NB4 (cell line): ENCODE measurements at regions not wholly inside any gene's neighbourhood (a gene's known extent, or its start where the extent isn't known, plus 50 kb on each side); places are given as distances from the start of the nearest gene placed in this dataset.

Experiments
- DNase-seq: peaks from one replicate; pipeline ENCODE4 v3.0.0; 2010; ENCODE audit warnings: low read depth
- H3K4me3 ChIP-seq: one replicate; pipeline ENCODE4 v1.5.1; 2011; ENCODE audit warnings: mild to moderate bottlenecking, low read depth, low read length, moderate library complexity
- CTCF ChIP-seq: IDR thresholded peaks from one replicate; pipeline ENCODE4 v1.5.1; 2012; ENCODE audit warnings: low read depth, low read length
- MYC ChIP-seq: IDR thresholded peaks from 2 replicates; pipeline ENCODE4 v1.6.1; 2011; ENCODE audit warnings: low read depth, low read length
- POLR2A ChIP-seq: IDR thresholded peaks from 2 replicates; pipeline ENCODE4 v1.6.1; 2011; ENCODE audit warnings: mild to moderate bottlenecking; ENCODE audit not compliant: insufficient read length; ENCODE audit errors: extremely low read depth
- TF ChIP-seq, protein P1 (sequence below): IDR thresholded peaks from 2 replicates; pipeline ENCODE4 v1.6.1; 2011; ENCODE audit warnings: low read depth, low read length

DNA sequence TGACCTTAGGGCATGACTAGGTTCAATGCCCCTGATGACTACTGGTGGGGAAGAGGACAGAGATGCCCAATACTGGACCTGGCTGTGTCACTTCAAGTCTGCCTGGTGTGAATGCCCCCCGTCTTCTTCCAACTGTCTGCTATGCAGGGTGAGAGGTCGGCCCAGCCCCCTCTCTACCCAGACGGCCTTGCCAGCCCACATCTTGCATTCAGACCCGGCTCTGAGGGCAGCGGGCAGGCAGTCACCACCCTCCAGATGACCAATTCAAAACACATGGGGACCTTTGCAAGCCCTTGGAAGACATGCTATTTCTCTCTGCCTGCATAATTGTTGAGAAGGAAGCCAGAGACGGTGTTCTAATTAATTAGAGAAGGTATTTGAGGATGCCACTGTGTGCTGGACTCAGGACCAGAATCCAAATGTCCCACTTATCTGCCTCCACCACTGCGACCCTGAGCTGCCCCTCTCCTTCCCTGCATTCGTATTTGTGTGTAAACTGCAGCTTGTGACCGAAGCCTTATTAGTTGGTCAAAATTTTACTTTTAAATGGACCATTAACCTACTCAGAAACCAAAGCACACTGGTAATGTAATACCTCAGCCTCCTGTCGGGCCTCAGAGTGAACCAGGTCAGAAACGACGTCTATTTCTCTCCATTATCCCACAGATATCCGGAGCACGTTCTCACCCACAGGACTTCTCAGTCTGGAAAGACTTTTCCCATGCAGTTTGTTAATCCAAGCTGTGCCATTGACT lies 407.0 kb downstream of the ZNF536 start:
- DNase-seq: no peak
- H3K4me3 ChIP-seq: no peak overlapping the region
- TF ChIP-seq POLR2A: no peak
- no peak for TF ChIP-seq CTCF
- TF ChIP-seq, protein P1, sequence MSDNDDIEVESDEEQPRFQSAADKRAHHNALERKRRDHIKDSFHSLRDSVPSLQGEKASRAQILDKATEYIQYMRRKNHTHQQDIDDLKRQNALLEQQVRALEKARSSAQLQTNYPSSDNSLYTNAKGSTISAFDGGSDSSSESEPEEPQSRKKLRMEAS: no peak
- TF ChIP-seq MYC: no peak

GRCh38 chr19:30778061-30778460 lies 405.9 kb downstream of the ZNF536 start:
- H3K4me3 ChIP-seq: no peak overlapping the region
- TF ChIP-seq MYC (no peak), POLR2A (no peak), CTCF (no peak)
- TF ChIP-seq, protein P1: no peak
- no peak for DNase-seq

DNA sequence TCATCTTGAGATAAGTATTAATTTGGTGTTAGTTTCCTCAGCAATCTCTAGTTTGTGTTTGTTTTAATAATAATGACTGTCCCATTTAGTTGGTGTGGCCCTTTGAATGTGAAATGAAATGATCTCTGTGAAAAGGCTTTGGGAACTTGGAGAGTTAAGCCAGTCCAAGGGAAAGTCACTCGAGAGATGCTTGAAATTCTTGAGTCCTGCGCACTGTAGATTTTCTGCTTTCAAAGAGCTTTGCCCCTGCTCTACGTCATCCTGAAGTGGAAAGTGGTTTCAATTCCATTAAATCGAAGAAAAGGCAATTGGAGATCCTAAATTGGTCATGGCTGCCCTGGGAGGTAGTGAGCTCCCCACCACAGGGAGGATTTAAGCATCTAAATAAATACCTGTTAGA lies 403.8 kb downstream of the ZNF536 start:
- H3K4me3 ChIP-seq: no peak overlapping the region
- no peak for DNase-seq
- TF ChIP-seq MYC (no peak), CTCF (no peak), POLR2A (no peak)
- TF ChIP-seq, protein P1: no peak

GRCh38 chr19:30774252-30774766 lies 402.1 kb downstream of the ZNF536 start:
- no peak overlapping the region for H3K4me3 ChIP-seq
- TF ChIP-seq, protein P1: no peak
- TF ChIP-seq MYC (no peak), POLR2A (no peak), CTCF (no peak)
- DNase-seq: no peak

DNA sequence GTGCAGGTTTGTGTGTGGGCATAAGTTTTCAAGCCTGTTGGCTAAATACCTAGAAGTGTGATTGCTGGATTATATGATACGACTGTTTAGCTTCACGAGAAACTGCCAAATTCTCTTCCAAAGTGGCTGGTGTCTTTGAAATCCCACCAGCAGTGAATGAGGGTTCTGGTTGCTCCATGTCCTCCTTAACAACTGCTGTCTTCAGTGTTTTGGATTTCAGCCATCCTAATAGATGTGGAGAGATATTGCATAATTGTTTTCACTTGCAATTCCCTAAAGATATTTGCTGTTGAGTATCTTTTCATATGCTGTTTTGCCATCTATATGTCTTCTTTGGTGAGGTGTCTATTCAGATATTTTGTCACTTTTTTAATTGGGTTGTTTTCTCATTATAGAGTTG lies 390.5 kb downstream of the ZNF536 start:
- H3K4me3 ChIP-seq: no peak overlapping the region
- TF ChIP-seq CTCF: no peak
- TF ChIP-seq POLR2A: no peak
- TF ChIP-seq, protein P1: no peak
- no peak for TF ChIP-seq MYC
- no peak for DNase-seq
